ENCODE measurements at regions not wholly inside any gene's neighbourhood (a gene's known extent, or its start where the extent isn't known, plus 50 kb on each side); places are given as distances from the start of the nearest gene placed in this dataset.
"Not testable (repeated sequence)": the region's sequence is repeated elsewhere in the genome, so short reads cannot be mapped to it uniquely, and the experiment has no call there.

DNA sequence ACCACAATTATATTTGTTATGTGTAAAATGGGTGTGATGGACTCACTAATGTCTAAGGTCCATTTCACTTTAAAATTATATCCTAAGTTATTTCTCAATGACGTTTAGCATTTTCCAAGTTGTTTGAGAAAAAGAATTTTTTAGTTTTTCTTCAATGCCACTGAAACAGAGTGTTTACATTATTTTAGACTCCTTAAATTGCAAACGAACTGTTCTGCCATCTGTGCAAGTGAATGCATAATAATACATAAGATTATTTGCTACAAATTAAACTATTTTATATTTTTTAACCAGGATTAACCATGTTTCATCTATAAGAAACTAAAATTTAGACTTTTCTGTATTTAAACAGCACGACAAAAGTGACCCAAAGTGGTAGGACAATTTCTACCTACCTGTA is 425.4 kb downstream of the NDFIP2 start:
- DNase-seq = no peak

DNA sequence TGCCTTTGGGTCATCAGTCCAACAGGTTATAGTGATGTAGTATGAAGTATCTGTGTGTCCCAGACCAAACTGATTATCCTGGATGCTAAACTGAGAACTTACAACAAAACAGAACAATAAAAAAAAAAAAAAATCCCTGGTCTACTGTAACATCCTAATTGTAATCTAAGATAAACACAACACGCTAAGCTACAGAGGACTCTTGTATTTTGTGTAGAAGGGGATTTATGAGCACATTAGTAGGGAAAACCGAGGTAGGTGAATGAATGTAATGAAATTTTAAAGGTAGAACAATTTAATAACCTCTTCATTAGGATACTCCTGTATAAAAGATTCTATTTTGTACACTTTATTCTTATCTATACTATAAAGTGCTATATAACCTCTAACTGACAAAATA is 424.1 kb downstream of the NDFIP2 start:
- no peak for DNase-seq

DNA sequence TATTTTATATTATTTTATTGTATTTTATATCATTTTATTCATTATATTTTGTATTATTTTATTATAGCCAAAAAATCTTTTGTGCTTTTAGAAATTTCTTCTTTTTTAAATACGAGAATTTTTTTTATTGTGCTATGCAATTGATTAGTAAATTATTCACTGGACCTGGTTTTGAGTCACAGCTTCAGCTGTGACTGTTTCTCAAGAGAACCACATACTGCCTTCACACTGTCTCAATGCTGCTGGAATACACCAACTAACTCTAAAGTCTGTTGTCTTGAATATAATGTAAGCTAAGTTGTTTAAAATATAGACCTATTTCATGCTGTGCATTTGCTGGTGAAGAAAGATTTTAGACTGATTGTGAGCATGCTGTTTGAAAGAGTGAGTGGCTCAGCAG is 423.6 kb downstream of the NDFIP2 start:
- DNase-seq = no peak

DNA sequence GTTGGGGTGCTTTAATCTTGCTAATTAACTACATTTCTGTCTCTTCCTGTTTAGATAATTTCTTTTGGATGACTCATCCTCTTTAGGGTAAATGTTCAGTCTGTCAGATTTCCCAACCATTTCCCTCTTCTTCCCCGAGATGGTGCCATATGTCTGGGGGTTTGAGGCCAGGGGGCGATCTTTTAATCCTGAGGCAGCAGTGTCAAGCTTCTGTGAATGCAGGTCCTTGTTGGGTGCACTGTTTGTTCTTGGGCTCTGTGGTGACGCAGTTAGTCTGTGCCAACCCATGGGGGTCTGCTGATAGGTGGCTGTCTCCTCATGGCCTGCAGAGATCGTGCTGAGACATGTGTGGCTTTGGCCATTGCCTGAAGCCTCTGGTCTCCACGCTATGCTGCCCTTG is 420.4 kb downstream of the NDFIP2 start:
- no peak for DNase-seq

DNA sequence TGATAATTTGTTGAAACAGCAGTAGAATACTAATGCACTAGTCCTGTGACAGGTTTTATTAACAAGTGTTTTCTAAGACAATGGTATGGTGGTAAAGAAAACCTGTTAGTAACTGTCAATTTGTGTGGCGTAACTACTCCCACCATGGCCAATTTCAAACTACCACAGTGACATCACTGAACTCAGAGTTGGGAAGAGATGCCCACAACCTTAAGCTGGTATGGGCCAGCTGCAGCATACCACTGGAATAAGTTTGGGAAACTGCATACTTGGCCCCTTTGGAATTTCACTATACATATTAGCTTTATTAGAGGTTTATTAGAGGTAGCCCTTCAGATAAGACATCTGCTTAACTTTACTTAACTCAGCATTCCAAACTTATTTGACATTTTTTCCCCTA is 419.4 kb downstream of the NDFIP2 start:
- DNase-seq = no peak

DNA sequence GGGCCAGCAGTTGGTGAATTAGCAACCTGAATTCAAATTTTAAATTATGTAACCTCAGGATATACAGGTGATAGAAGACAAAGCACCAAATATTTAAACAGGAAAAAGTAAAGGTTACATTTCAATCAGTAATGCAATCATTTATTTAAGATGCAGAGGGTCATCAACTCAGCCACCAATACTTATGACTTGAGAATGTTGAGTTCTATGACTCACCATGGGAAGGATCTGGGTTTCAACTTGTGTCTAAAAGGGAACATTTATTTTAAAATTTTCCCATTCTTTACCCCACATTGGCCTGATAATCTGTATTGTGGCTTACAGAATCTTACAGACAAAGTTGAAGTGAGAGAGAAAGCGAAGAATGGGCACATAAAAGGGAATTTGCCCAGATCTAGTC is 418.0 kb downstream of the NDFIP2 start:
- no peak for DNase-seq

DNA sequence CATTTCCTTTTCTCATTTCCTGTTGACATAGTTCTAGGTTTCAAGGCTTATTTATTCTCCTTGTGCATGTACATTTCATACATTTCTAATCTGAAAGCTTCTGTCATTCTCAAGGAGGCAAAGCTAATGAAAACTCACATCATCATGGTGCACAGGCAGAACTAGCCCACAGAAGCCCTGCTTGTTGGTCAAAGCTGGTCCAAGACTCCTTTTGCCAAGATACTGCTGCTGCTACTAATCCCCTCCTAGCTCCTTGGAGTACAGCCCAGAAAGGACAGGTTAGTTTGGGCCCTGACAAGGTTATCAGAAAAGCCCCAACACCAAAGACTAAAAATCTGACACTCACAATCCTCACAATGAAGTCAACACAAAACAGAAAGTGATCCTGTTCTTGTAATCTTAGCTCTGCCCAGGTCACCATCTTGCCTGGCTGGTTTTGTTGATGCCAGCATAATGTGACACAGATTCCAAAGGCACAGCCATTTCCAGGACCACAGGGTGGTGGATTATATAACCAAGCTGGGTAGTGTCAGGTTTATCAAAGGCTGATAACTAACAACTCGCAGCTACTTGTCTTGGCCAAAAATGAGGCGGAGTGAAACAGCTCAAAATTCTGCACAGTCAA is 417.4 kb downstream of the NDFIP2 start:
- no peak for DNase-seq

DNA sequence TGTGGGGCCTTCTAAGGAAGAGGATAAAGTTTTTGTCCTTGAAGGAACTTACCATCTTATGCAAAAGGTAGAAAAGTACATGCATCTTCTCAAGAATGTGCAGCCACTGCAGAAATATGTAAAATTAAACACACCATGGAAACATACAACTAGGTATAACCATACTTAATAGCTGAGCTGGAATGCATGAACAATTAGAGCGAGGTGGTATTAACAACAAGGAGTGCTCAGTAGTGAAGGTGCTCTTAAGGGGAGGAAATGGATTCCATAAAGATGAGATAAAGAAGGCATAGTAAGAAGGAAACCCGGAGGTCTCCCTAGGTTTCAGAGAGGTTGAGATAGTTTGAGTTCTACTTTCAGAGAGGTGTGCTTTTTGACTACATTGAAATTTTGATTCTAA is 415.9 kb downstream of the NDFIP2 start:
- DNase-seq = no peak

DNA sequence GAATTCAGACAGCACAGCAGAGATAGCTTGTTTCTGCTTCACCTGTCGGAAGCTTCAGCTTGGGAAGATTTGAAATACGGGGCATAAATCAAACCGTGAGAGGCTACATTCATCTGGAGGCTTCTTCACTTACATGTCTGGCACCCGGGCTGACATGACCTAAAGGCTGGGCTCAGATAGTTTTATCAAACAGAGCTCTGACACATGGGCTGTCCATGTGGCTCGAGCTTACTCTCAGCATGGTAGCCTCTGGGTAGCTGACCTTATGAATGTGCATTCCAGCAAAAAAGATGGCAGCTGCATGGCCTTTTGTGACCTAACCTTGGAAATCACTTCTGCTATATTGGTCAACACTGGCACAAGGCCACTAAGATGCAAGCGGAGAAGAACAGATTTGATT is 414.5 kb downstream of the NDFIP2 start:
- DNase-seq = no peak

DNA sequence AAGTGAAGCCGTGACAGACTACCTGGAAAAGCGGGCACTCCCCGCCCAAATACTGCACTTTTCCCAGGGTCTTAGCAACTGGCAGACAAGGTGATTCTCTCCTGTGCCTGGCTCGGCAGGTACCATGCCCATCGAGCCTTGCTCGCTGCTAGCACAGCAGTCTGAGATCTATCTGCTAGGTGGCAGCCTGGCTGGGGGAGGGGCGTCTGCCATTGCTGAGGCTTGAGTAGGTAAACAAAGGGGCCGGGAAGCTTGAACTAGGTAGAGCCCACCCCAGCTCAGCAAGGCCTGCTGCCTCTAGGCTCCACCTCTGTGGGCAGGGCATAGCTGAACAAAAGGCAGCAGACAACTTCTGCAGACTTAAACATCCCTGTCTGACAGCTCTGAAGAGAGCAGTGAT is 406.3 kb downstream of the NDFIP2 start:
- DNase-seq = not testable (repeated sequence)

DNA sequence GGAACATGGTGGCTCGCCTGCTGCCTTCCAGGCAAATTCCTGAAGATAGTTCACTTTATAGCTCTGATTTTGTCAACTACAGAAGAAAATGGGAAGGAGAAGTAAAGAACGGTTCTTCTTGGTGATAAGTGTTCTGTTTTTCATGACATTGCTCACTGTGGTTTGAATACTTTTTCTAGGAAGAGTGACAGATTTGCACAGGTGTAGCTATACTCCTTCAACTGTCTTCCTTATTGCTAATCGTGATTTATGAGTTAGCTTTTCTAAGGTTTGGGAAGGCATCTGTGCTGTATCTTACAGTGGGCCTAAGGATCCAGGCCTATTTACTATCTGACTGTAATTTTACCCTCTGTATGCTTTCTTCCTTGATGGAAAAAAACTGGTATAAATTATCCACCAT is 405.6 kb downstream of the NDFIP2 start:
- no peak for DNase-seq

DNA sequence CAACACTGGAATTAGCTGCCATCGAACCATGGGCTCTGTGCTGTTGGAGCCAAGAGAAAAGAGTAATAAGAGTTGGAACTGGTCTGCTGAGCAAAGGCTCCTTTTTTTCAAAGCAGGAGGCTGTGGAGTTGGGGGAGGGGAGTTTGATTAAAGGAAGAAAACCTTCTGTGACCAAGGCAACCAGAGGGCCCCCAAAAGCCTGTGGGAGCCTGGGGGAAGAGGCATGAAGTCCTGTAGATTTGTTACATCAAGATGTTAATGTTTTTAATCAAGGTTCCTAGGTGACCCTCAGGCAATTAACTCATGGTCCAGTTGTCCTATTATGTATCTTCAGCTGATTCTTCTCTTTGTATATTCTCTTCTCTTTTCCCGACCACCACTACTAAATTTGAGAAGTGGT is 403.9 kb downstream of the NDFIP2 start:
- no peak for DNase-seq

DNA sequence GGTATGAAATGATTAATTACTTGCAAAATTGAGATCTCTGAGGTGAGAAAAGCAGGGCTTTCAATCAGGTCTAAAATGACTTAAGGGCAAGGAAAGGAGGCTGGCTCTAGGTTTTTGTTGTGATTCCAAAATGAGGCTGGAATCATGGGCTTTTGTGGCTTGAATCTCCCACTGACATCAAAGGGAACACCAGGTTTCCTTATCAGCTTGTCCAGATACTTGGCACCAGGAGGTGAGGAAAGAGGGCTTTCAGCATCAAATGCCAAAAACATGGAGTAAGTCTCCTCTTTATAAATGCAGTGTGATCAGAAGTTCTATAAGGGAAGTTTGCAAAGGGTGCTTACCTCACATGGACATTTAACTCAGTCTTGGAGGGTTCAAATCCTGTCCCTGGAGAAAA is 402.3 kb downstream of the NDFIP2 start:
- no peak for DNase-seq

DNA sequence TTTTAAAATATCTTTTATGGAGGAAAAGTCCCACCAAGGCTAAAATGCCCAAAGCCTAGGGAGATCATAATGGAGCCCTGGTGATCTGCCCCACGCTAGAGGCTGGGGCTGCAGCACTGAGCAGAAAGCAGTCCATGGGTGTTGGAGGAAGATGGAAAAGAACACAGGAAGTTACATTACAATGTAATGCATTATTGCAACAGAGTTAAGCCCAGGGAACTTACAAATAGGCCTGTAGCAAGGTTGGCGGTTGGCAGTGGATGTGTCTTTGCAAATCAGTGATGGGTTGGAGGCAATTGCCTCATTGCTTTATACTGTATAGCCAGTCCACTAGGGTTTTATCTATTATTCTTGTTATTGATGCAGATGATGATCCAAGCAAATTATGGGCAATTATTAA is 399.9 kb downstream of the NDFIP2 start:
- DNase-seq = no peak

DNA sequence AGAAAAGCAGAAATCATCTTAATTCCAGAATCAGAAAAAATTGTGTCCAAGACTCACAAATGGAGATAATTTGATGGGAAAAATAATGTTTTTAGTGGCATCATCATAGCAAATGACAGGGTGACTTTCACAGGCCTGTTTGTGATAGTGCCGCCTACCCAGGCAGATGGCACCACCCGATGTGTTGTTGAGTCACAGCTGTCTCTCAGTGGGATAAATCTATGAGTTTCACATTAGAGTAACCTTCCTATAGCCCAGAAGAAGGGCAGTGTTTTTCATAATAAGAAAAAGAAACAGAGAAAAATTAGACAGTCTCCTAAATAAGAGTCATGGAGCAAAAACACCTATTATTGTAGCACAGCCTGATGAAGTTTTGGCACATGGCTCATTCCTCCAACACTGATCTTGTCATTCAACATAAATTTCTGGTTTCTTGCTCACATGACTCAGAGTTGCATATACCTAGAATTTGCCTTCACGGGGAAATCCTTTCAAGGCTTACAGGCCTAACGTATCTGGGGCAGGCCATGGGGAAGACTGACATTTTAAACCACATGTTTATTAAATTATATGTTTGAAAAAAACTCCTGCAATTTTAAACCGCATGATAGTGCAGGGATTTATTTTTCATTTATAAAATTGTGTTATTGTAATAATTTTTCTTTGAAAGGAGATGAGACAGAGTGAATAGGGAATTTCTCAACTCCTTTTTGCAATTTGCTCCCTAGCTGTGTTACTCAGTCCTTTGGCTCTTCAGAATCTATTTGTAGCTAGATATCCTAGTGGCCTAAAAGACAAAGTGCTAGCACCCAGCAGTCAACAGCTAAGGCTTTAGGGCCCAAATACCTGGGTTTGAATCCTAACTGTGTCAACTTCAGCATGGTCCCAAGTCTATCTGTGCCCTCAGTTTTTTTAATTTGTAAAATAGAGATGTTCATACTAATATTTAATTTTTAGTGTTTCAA is 393.7 kb downstream of the NDFIP2 start:
- no peak for DNase-seq

DNA sequence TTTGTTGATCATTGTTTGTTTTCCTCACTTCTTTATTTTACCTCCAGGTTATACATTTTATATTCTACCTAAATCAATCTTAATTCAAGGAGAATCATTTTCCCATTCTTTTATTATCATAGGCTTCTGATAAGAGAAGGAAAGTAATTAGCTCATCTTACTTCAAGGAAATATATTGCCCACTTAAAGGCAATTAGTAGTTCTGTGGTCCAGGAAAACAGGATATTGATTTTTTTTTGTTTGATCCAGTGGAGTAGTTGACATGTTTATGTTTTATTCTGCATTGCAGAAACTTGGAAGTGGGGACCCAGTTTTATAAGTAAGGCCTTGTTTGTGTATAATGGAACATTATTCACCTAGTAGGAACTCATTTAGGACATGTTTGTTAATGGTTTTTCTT is 390.6 kb downstream of the NDFIP2 start:
- DNase-seq = no peak

DNA sequence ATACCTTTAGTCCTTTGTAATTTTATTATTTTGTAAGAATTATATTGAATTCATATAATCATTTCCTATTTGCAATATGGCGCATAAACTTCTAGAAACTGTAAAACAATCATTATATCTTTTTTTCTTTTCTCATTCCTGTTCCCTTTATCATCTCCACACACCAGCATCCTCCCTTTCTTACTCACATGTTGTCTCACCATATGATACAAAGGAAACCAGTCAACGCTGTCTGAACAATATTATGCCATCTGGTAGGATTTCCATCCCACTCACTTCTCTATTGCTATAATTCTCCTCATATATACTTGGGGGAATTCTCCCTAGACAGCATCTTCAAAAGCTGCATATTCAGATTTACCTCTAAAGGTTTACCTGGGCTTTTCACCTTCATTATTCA is 389.8 kb downstream of the NDFIP2 start:
- no peak for DNase-seq

DNA sequence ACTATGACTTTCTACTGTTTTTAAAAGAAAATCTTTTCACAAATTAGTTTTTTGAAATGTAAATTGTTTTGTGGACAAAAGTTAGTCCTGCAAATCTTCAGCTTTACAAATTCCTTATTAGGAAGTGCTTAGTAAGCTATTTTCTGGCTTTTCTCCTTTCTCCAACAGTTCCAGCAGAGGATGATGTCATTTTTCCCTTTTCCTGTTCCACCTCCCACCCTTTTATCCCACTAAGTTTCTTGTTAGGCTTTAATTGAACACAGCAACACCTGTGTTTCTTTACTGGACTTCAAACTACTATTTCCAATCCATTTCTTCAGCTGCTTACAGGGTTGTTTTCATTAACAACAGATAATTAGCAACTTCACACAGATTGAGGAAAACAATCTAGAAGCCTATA is 389.2 kb downstream of the NDFIP2 start:
- no peak for DNase-seq

DNA sequence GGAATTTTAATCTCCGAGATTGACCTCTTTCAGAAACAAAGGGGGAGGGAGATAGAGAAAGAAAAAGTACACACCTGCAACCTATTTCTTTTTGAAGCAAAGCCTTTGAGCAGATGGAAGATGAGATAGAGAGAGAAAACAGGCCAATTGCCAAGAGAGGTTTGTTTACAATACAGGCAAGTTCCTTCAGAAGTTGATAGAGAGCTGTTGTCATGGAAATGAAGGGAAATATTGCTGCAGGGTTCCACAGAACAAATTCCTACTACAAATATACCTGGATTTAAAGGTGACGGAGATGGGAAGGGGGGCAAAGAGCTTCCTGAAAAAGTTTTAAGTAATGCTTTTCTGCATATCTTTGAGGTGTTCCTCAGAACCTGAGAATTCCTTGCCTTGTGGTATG is 388.4 kb downstream of the NDFIP2 start:
- DNase-seq = peak; percentile 31

DNA sequence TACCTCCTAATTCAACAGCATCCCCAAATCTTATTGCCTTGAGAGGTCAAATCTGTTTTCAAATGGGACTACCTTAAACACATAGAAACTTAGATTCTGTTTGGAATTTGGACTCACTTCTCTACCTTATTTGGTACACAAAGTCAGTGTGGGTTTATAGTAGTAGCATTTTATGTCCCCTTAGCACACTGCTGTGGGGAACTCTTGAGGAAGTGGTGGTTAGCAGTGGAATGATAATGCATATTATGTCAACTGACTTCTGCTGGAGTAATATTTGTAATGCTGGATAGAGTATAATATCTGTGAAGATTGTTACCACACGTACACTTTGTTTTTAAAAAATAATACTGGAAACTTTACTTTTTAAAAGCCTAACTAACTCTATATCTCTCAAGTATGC is 386.3 kb downstream of the NDFIP2 start:
- no peak for DNase-seq

DNA sequence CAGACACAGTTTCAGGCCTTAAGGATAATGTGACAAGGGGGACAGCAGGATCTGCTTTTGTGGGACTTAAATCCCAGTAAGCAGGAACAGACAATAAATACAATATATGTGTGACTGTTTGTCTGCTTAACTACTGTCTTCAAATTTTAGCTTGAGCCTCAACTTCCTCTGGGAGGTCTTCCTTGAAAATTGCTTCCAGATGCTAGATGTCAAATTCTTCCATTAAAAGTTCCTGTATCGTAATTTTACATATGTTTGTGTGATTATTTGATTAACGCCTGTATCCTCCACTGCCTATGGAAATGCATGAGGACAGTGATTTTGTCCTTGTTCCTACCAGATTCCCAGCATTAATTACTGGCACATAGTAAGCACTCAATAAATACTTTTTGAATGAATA is 385.5 kb downstream of the NDFIP2 start:
- DNase-seq = no peak

DNA sequence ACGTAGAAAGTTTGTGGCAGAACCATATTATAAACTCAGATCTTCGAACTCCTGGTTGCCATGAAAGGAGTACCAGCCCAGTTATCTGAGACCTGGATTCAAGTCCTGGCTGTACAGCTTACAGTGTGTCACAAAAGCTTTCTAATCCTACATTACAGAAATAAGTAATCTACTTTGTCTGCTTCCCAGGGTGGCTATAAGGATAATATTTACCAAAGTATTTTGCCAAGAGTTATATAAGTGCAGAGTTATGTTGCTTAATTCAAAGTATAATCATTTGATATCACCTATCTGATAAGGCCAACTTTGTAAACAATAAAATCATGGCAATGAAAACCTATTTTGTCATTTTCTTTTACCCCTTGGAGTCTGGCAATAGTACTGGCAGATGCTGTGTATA is 381.6 kb downstream of the NDFIP2 start:
- no peak for DNase-seq

DNA sequence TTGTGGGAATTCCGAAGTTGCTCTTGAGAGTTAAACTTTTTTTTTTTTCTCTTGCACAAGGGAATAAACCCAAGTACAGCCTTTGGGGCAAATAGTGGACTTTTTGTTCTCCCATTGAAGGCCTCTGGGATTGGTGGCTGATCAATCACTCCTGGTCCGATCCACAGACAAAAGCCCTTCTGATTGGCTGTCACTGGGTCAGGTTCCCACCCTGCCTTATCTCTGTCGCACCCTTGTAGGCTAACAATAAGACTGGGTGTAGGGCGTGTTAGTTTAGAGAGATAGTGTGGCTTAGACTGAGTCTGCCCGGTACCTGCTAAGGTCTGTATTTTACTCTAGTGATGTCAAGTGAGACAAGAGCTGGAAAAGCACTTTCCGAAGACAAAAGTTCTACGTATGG is 380.8 kb downstream of the NDFIP2 start:
- DNase-seq = no peak

DNA sequence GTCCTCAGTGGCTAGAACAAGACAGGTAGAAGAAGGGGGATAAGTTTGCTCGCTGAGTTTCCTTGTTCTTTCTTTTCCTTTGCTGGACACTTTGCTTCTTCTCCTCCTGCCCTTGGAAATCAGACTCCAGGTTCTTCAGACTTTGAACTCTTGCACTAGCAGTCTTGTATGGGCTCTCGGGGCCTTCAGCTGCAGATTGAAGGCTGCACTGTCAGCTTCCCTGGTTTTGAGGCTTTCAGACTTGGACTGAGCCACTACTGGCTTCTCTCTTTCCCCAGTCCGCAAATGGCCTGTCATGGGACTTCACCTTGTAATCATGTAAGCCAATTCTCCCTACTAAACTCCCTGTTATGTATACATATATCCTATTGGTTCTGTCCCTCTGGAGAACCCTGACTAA is 379.8 kb downstream of the NDFIP2 start:
- no peak for DNase-seq

DNA sequence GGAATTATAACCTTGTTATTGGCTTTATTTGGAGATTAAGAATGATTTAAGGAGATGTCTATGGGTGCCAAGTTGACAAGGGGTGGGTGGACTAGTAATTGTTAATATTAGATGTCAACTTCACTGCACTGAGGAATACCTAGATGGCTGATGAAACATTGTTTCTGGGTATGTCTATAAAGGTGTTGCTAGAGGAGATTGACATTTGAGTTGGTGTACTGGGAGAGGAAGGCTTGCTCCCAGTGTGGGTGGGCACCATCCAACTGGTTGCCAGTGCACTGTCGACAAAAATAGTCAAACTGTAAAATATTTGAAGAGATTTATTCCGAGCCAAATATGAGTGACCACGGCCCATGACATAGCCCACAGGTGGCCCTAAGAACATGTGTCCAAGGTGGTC is 378.8 kb downstream of the NDFIP2 start:
- DNase-seq = no peak

Measured in NCI-H2171 (cell line).